T47D (cell line): ENCODE measurements at regions not wholly inside any gene's neighbourhood (a gene's known extent, or its start where the extent isn't known, plus 50 kb on each side); places are given as distances from the start of the nearest gene placed in this dataset.
"Not testable (repeated sequence)": the region's sequence is repeated elsewhere in the genome, so short reads cannot be mapped to it uniquely, and the experiment has no call there.

Source experiments
- DNase-seq, 2 experiments: peaks; one replicate each; pipeline versions ENCODE4 v3.0.0 to v3.0.0-alpha.2; 2011 to 2012; ENCODE audit warnings: low read depth in 1 of 2, low spot score in 1 of 2
- JUND ChIP-seq: IDR thresholded peaks from 2 replicates; pipeline ENCODE4 v1.6.1; 2012; ENCODE audit warnings: low read depth
- in situ Hi-C: cut with HindIII; loops from 2 replicates; pipeline ENCODE4 v1.10.0; 2016; ENCODE audit warnings: low sequenced_read_pairs, low pct_unique_long_range_greater_than_20kb

GRCh38 chr15:25088261-25088790, 133.5 kb downstream of the SNRPN start:
- in situ Hi-C loops = no loop called here
- no peak for TF ChIP-seq JUND
- no peak for DNase-seq

DNA sequence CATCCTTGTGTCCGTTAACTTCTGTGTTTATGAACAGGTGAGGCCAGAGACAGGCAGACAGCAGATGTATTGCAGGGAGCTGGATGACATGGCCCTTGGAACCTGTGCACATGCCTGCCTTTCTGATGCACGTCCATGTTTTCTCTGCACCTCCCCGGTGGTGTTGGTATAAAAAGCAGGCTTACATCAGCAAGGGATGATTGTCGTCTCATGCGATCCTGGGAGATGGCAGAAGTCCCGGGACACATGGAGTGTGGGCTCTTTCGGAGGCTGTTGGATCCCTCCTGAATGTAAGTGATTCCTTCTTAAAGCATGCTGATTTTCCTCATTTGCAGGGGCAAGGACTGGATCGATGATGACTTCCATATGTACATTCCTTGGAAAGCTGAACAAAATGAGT, 134.8 kb downstream of the SNRPN start:
- TF ChIP-seq JUND = no peak
- in situ Hi-C loops = no loop called here
- DNase-seq = no peak

DNA sequence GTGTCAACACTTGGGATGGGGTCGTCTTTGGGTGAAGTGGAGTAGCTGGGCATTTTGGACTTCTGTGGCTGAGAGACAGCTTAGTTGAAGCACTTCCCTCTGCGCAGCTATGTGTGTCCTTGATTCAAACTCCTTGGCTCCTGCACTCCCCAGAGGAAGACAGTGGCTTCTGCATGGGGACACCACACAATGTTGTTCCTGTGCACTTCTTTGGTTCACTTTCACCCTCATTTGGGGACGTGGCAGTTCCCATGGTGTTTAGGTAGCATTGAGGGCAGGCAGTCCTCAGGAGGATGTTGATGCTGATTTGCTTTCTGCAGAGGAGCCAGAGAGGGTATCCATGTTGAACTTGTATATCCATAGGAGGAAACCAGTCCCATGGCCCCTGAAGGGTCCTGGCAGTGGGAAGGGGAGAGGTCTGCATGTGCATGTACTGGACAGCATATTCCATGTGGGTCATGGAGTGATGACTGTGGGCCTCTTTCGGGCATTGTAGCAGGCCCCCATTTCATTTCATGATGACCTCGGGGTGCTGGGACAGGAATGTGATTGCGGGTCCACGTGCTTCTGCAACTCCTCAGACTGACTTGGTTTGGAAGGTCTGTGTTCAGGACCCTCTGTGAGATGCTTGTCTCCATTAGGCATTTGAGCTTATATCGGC, 135.4 kb downstream of the SNRPN start:
- in situ Hi-C loops = no loop called here
- no peak for TF ChIP-seq JUND

DNA sequence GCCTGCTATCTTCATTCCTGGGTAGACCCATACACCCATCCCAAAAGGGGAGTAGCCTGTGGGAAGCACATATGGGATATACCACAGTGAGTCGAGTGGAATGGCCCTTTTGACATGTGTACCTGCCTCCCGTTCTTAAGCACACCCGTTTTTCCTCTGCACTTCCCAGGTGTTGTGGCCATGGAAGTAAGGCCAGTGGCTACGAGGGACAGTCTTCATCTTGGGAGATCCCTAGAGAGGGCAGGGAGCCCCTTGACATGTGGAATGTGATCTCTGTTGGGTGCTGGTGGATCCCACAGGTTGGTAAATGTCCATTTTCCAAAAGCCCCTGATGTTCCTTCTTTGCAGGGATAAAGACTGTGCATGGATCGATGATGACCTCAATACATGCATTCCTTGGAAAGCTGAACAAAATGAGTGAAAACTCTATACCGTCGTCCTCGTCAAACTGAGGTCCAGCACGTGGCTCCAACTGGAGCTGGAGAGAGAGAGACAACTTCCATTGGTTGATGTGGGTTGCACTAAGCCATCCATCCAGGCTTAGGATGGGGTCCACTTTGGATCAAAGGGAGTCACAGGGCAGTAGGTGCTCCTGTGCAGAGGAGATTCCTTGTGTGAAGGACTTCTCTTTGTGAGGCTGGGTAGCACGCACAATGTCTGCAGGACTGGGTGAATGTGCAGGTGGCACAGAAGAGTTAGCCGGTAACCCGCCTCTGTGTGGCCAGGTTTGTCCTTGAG, 136.8 kb downstream of the SNRPN start:
- no peak for DNase-seq
- TF ChIP-seq JUND = no peak
- in situ Hi-C loops = no loop called here

More for the DNA sequence above, 135.4 kb downstream of the SNRPN start:
- no peak for DNase-seq

GRCh38 chr15:25092661-25093060, 137.9 kb downstream of the SNRPN start:
- DNase-seq = no peak
- TF ChIP-seq JUND = no peak
- in situ Hi-C loops = no loop called here

DNA sequence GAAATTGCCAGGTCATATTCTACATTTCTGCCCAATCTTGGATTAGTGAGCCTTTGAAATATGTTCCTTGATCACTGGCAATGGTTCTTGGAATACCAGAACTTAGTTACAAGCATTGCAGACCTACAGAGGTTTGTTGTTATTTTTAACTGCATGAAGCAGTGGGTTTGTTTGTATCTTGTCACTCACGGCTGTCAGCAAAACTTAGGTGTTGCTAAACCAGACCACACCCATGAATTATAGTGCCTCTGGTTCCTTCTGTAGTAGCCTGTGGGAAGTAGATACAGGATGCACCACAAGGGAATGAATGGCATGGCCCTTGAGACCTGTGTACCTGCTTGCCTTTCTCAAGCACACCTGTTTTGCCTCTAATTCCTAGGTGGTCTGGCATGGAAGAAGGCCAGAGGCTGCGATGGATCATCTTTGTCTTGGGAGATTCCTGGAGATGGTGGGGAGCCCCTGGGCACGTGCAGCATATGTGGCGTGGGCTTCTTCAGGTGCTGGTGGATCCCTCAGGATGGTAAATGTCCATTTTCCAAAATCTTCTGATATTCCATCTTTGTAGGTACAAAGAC, 138.8 kb downstream of the SNRPN start:
- in situ Hi-C loops = no loop called here
- no peak for DNase-seq
- TF ChIP-seq JUND = no peak

GRCh38 chr15:25094066-25094465, 139.3 kb downstream of the SNRPN start:
- TF ChIP-seq JUND = no peak
- no peak for DNase-seq
- in situ Hi-C loops = no loop called here

DNA sequence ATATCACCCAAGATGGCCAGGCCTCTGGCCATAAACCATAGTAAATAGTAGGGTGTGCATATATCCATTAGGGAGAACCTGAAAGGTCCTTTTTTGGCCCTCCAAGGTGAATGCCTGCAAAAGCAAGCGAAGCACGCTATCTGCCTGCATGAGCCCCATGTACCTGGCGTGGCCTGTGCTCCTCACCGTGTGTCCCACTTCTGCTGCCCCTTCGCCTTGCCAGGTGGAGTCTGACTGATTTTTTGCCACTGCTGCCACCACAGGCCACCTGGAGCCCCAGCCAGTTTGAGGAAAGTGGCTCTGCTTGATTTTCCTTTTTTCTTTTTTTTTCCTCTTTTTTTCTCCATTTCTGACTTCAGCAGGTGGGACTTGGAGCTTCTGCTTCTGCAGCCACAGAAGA, 139.7 kb downstream of the SNRPN start:
- TF ChIP-seq JUND = no peak
- in situ Hi-C loops = no loop called here
- no peak for DNase-seq

GRCh38 chr15:25095179-25095578, 140.4 kb downstream of the SNRPN start:
- in situ Hi-C loops = no loop called here
- no peak for TF ChIP-seq JUND
- no peak for DNase-seq

- in situ Hi-C loops, DNase-seq: not testable (repeated sequence)
Observed at GRCh38 chr15:25099966-25100365, 145.2 kb downstream of the SNRPN start.

DNA sequence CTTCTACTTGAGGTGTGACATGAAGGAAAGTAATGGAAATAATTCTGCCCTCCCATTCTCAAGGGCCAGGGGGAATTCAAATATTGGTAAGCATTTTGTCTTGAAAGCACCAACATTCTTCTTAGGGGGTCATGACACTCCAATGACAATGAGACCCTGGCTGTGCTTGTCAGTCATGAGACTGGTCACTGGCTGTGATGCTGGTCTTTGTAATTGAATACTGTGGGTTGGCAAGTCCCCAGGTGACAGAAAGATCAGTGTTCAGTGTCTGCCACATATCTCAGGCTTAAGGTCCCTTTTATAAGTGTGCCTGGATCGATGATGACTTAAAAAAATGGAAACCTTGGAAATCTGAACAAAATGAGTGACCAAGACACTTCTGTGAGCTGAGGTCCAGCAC, 151.4 kb downstream of the SNRPN start:
- in situ Hi-C loops = no loop called here
- no peak for TF ChIP-seq JUND
- no peak for DNase-seq

DNA sequence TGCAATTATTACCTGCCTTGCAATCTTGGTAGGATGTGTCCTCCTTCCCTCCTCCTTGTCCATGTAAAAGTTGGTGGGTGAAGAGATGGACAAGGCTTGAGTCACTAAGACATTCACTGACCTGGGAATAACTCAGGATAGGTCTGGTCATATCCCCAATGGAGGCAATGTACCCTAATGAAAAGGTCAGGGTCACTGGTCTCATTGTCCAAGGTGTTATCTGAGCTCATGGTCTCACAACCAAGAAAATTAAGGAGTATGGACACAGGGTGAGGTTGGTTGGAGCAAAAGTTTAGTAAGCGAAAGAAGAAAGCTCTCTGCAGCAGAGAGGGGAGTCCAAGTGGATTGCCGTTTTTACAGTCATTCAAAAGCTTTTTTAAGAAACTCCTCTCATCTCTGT, 179.0 kb downstream of the SNRPN start:
- TF ChIP-seq JUND = no peak
- DNase-seq = no peak
- in situ Hi-C loops = no loop called here

- in situ Hi-C loops = no loop called here
- no peak for TF ChIP-seq JUND
- peak in 1 of 2 experiments; percentile 5 for DNase-seq
Observed at GRCh38 chr15:25134546-25134945, 179.8 kb downstream of the SNRPN start.
